ENCODE measurements at regions not wholly inside any gene's neighbourhood (a gene's known extent, or its start where the extent isn't known, plus 50 kb on each side); places are given as distances from the start of the nearest gene placed in this dataset.

- TF ChIP-seq POLR2A (IDR thresholded peaks at IDR 0.05) (no peak), CTCF (IDR thresholded peaks at IDR 0.05) (no peak), EP300 (IDR thresholded peaks at IDR 0.05; ENCODE audit: low read depth) (no peak), POLR2AphosphoS5 (IDR thresholded peaks at IDR 0.05) (no peak)
These were observed 173.7 kb downstream of the CAND1 start for GRCh38 chr12:67442896-67443295.

Data from transverse colon (tissue), 4 donors.